Suprapubic skin (tissue), 2 donors: ENCODE measurements at regions not wholly inside any gene's neighbourhood (a gene's known extent, or its start where the extent isn't known, plus 50 kb on each side); places are given as distances from the start of the nearest gene placed in this dataset.

Source experiments
- EP300 ChIP-seq: sonication (generic); formaldehyde crosslinking; IDR thresholded peaks from one replicate; pipeline ENCODE4 v1.6.1; 2017; ENCODE audit warnings: antibody characterized with exemption
- POLR2A ChIP-seq, 2 donors: fragments of 450-650 bp; IDR thresholded peaks; one replicate each; pipeline ENCODE4 v1.6.1; 2017; ENCODE audit warnings: antibody characterized with exemption in 2 of 2, mild to moderate bottlenecking in 2 of 2, moderate library complexity in 2 of 2

DNA sequence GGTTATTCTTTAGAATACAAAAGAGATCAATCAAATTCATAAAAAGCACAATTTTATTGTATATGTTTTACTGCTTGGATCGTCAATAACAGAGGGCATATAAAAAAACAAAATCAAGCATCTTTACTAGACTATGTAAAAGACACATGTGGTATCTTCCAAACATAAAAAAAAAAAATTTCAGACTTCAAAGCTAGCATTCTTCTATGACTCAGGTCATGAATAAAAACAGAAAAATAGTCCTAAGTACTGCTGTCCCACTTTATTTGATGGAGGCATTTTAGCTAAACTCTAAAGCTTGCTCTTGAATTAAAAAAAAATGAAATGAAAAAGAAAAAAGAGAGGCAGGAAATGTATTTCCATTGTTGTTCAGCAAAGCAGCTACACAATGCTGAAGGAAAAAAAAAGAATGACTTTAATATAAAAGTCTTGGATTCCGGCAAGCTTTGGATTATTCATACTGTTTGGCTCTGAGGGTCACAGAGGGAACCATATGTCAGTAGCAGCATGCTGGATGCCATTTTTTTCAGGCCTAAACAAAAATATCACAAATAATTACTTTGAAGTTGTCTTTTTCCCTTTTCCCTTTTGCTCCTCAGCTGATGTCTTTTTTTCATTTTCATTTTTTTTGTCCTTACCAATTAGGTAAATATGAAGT, 249.1 kb upstream of the DIAPH2 start:
- TF ChIP-seq EP300 (no peak), POLR2A (IDR thresholded peaks at IDR 0.05) (no peak)
